Esophagus squamous epithelium (tissue), 5 donors: ENCODE measurements at regions not wholly inside any gene's neighbourhood (a gene's known extent, or its start where the extent isn't known, plus 50 kb on each side); places are given as distances from the start of the nearest gene placed in this dataset.

Experiments
- DNase-seq: peaks from one replicate; lab custom pipeline; 2025; lab: John Stamatoyannopoulos, UW
- H3K27ac ChIP-seq, 4 donors: fragments of 200-600 bp; sonication (generic); one replicate each; pipeline ENCODE4 v1.5.1; 2016 to 2019; ENCODE audit warnings: mild to moderate bottlenecking in 1 of 4
- H3K27me3 ChIP-seq, 4 donors: fragments of 200-600 bp; sonication (generic); 1 replicate in 3 of 4; 2 replicates in 1 of 4; pipeline versions ENCODE4 v1.5.1 to v1.6.0; 2017 to 2021; ENCODE audit warnings: antibody characterized with exemption in 1 of 4
- H3K36me3 ChIP-seq, 3 donors: fragments of 200-600 bp; sonication (generic); one replicate each; pipeline ENCODE4 v1.5.1; 2016 to 2019
- H3K4me1 ChIP-seq, 3 donors: fragments of 200-600 bp; sonication (generic); one replicate each; pipeline ENCODE4 v1.5.1; 2017 to 2019
- H3K4me3 ChIP-seq, 4 donors: fragments of 200-600 bp; sonication (generic); 1 replicate in 3 of 4; 2 replicates in 1 of 4; pipeline ENCODE4 v1.5.1; 2016 to 2019; ENCODE audit warnings: mild to moderate bottlenecking in 2 of 4, moderate library complexity in 1 of 4
- H3K9me3 ChIP-seq, 3 donors: fragments of 200-600 bp; sonication (generic); one replicate each; pipeline ENCODE4 v1.5.1; 2016 to 2019
- CTCF ChIP-seq, 6 experiments: fragments of 450-650 bp in 4 of 6; fragments of 200-600 bp in 2 of 6; sonication (generic) in 2 of 6; IDR thresholded peaks; one replicate each; pipeline ENCODE4 v1.5.1; 2016 to 2019; ENCODE audit warnings: antibody characterized with exemption in 6 of 6, mild to moderate bottlenecking in 4 of 6, moderate library complexity in 4 of 6
- POLR2A ChIP-seq, 4 donors: fragments of 450-650 bp; IDR thresholded peaks; one replicate each; pipeline ENCODE4 v1.6.1; 2017; ENCODE audit warnings: antibody characterized with exemption in 4 of 4, mild to moderate bottlenecking in 4 of 4, moderate library complexity in 3 of 4
- WGBS, 2 donors: methylation state at CpG; one replicate each; pipeline ENCODE4 v1.1.5; 2018; 5-methylcytosine and 5-hydroxymethylcytosine counted together
- intact Hi-C: fragments of 100-400 bp; cut with DNase I; formaldehyde crosslinking; loops from one replicate; pipeline ENCODE4 v1.15.0; 2022
- donor health status: DM: yes; HTN: yes; CAD: no.

- 69 to 76% methylated on average over 5 to 6 of the region's 7 CpGs for WGBS, 2 donors
- Histone ChIP-seq H3K4me3 (no peak overlapping the region), H3K27me3 (peaks cover 0 to 36% (median 0%) of the 10 kb centered on the region in 4 donors), H3K27ac (no peak overlapping the region), H3K4me1 (peaks cover 1 to 25% (median 4%) of the 10 kb centered on the region in 3 donors), H3K9me3 (no peaks in the 10 kb centered on the region), H3K36me3 (no peaks in the 10 kb centered on the region)
- no peak for DNase-seq
- TF ChIP-seq POLR2A (IDR thresholded peaks at IDR 0.05) = no peak
- TF ChIP-seq CTCF (IDR thresholded peaks at IDR 0.05) = no peak
- intact Hi-C loops = no loop called here
Observed at GRCh38 chr13:40490086-40490758, 176.2 kb downstream of the FOXO1 start.

- intact Hi-C loops = no loop called here
- H3K4me3 ChIP-seq = no peak overlapping the region
- TF ChIP-seq POLR2A (IDR thresholded peaks at IDR 0.05) (no peak), CTCF (IDR thresholded peaks at IDR 0.05) (no peak)
- H3K36me3 ChIP-seq = no peaks in the 10 kb centered on the region
- no peak for DNase-seq
- no peaks in the 10 kb centered on the region for H3K9me3 ChIP-seq
- peaks cover 0 to 41% (median 0%) of the 10 kb centered on the region in 4 donors for H3K27me3 ChIP-seq
- H3K27ac ChIP-seq = no peak overlapping the region
- peaks cover 0 to 17% (median 5%) of the 10 kb centered on the region in 3 donors for H3K4me1 ChIP-seq
- whole genome bisulfite sequencing, 2 donors = 47 to 100% methylated on average over 1 to 3 of the region's 9 CpGs
Observed at GRCh38 chr13:40492511-40492910, 173.9 kb downstream of the FOXO1 start.

- Histone ChIP-seq H3K4me1 (peaks cover 0 to 17% (median 5%) of the 10 kb centered on the region in 3 donors), H3K9me3 (no peaks in the 10 kb centered on the region), H3K36me3 (no peaks in the 10 kb centered on the region), H3K4me3 (no peak overlapping the region), H3K27ac (no peak overlapping the region), H3K27me3 (peaks cover 0 to 32% (median 0%) of the 10 kb centered on the region in 4 donors)
- TF ChIP-seq POLR2A (IDR thresholded peaks at IDR 0.05) (no peak), CTCF (IDR thresholded peaks at IDR 0.05) (no peak)
- WGBS, 2 donors = 45 to 72% methylated on average over 2 of the region's 2 CpGs
- intact Hi-C loops = no loop called here
- no peak for DNase-seq
Observed at GRCh38 chr13:40494513-40494912, 171.9 kb downstream of the FOXO1 start.

GRCh38 chr13:40494946-40495620 lies 171.4 kb downstream of the FOXO1 start:
- intact Hi-C loops = no loop called here
- 58 to 60% methylated on average over 8 of the region's 8 CpGs for WGBS, 2 donors
- Histone ChIP-seq H3K36me3 (no peaks in the 10 kb centered on the region), H3K27ac (no peak overlapping the region), H3K9me3 (no peaks in the 10 kb centered on the region), H3K4me3 (no peak overlapping the region), H3K27me3 (peaks cover 0 to 27% (median 0%) of the 10 kb centered on the region in 4 donors), H3K4me1 (peaks cover 0 to 17% (median 5%) of the 10 kb centered on the region in 3 donors)
- DNase-seq = no peak
- TF ChIP-seq CTCF (IDR thresholded peaks at IDR 0.05) (no peak), POLR2A (IDR thresholded peaks at IDR 0.05) (no peak)

- H3K36me3 ChIP-seq = no peaks in the 10 kb centered on the region
- intact Hi-C loops = no loop called here
- H3K9me3 ChIP-seq = no peaks in the 10 kb centered on the region
- DNase-seq = no peak
- peaks cover 0 to 17% (median 5%) of the 10 kb centered on the region in 3 donors for H3K4me1 ChIP-seq
- no peak overlapping the region for H3K4me3 ChIP-seq
- TF ChIP-seq POLR2A (IDR thresholded peaks at IDR 0.05) (no peak), CTCF (IDR thresholded peaks at IDR 0.05) (no peak)
- peaks cover 0 to 24% (median 0%) of the 10 kb centered on the region in 4 donors for H3K27me3 ChIP-seq
- WGBS, 2 donors = 47 to 60% methylated on average over 7 of the region's 7 CpGs
- H3K27ac ChIP-seq = no peak overlapping the region
Observed at GRCh38 chr13:40495621-40496001, 170.8 kb downstream of the FOXO1 start.
